Pancreas (tissue), 10 donors: ENCODE measurements at regions not wholly inside any gene's neighbourhood (a gene's known extent, or its start where the extent isn't known, plus 50 kb on each side); places are given as distances from the start of the nearest gene placed in this dataset.

ENCODE experiments used
- ATAC-seq, 4 donors: fragments of 200-7000 bp; cut with Tn5 transposase; one replicate each; pipeline versions ENCODE4 v1.8.0 to v1.9.1; 2020; ENCODE audit warnings: mild to moderate bottlenecking in 4 of 4, moderate library complexity in 4 of 4
- DNase-seq, 6 donors: peaks; one replicate each; pipeline ENCODE4 v3.0.0-alpha.2; 2020
- FAIRE-seq: peaks from 2 replicates; lab custom pipeline; 2012; peaks lifted over from hg19 to GRCh38; lab: Jason Lieb, UNC
- H3K27ac ChIP-seq, 4 donors: fragments of 200-600 bp; sonication (generic); 1 replicate in 3 of 4; 2 replicates in 1 of 4; pipeline versions ENCODE4 v1.5.0 to v1.8.0; 2020
- H3K27me3 ChIP-seq, 4 donors: fragments of 200-600 bp; one replicate each; pipeline ENCODE4 v1.8.0; 2021
- H3K36me3 ChIP-seq, 3 donors: fragments of 200-600 bp; sonication (generic) in 1 of 3; one replicate each; pipeline versions ENCODE4 v1.5.0 to v1.8.0; 2020 to 2021
- H3K4me1 ChIP-seq, 3 donors: fragments of 200-600 bp; one replicate each; pipeline ENCODE4 v1.8.0; 2021
- H3K4me3 ChIP-seq, 4 donors: fragments of 200-600 bp; sonication (generic) in 2 of 4; one replicate each; pipeline versions ENCODE4 v1.5.0 to v1.8.0; 2020 to 2021
- H3K9me3 ChIP-seq, 4 donors: fragments of 200-600 bp; one replicate each; pipeline ENCODE4 v1.8.0; 2021
- WGBS, 2 donors: extraction: QIAGEN DNeasy Blood & Tissue Kit; methylation state at CpG; one replicate each; pipeline ENCODE4 v1.1.7; 2013; 5-methylcytosine and 5-hydroxymethylcytosine counted together
- intact Hi-C, 3 donors: fragments of 100-400 bp; cut with DNase I; formaldehyde crosslinking; loops; one replicate each; pipeline versions ENCODE4 v1.11.1 to v1.14.2; 2022
- TF ChIP-seq, protein P1 (sequence below), 4 donors: fragments of 200-600 bp; sonication (generic) in 3 of 4; IDR thresholded peaks; one replicate each; pipeline versions ENCODE4 v1.5.0 to v1.8.0; 2021; ENCODE audit warnings: antibody characterized with exemption in 4 of 4
- donor health status: healthy with polysubstance abuse.
- donor health status: DM: no; HTN: no; CAD: no; lungs with moderate emphysema.
- donor health status: DM: no; HTN: no; CAD: no.
- donor health status: control.
- donor health status: control.
- donor health status: Bipolar disorder and iron deficiency.
- donor health status: DM: yes; HTN: yes; CAD: no.
- donor health status: DM: no; HTN: no; CAD: no.
- donor health status: DM: no; HTN: no; CAD: no.
- donor health status: DM: yes; HTN: yes; CAD: no.

DNA sequence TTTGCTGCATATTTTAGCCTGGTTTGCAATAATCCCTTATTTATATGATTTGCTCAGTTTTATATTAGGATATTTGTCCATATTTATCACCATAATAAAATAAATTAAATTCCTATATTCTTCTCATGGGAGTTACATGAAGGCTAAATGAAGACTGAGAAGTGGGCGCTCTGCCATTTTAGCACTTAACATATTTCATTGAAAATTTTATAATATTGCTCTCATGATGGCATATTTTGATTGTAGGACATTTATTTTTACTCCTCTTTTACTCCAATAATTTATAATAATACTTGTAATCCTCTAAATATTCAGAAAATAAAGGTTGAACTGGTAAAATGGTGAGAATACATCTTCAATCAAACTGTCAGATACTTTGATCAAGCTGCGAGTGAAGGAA is 99.8 kb upstream of the SEMA3A start:
- no peak for DNase-seq
- H3K4me1 ChIP-seq = no peaks in the 10 kb centered on the region
- intact Hi-C loops = no loop called here
- no peak overlapping the region for H3K27ac ChIP-seq
- no peaks in the 10 kb centered on the region for H3K27me3 ChIP-seq
- H3K9me3 ChIP-seq = no peaks in the 10 kb centered on the region
- no peaks in the 10 kb centered on the region for H3K36me3 ChIP-seq
- no peak for FAIRE-seq
- 94 to 95% methylated on average over 2 of the region's 2 CpGs for WGBS, 2 donors
- no peak overlapping the region for H3K4me3 ChIP-seq
- ATAC-seq = no peak
- TF ChIP-seq, protein P1, sequence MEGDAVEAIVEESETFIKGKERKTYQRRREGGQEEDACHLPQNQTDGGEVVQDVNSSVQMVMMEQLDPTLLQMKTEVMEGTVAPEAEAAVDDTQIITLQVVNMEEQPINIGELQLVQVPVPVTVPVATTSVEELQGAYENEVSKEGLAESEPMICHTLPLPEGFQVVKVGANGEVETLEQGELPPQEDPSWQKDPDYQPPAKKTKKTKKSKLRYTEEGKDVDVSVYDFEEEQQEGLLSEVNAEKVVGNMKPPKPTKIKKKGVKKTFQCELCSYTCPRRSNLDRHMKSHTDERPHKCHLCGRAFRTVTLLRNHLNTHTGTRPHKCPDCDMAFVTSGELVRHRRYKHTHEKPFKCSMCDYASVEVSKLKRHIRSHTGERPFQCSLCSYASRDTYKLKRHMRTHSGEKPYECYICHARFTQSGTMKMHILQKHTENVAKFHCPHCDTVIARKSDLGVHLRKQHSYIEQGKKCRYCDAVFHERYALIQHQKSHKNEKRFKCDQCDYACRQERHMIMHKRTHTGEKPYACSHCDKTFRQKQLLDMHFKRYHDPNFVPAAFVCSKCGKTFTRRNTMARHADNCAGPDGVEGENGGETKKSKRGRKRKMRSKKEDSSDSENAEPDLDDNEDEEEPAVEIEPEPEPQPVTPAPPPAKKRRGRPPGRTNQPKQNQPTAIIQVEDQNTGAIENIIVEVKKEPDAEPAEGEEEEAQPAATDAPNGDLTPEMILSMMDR (IDR thresholded peaks at IDR 0.05) = no peak

DNA sequence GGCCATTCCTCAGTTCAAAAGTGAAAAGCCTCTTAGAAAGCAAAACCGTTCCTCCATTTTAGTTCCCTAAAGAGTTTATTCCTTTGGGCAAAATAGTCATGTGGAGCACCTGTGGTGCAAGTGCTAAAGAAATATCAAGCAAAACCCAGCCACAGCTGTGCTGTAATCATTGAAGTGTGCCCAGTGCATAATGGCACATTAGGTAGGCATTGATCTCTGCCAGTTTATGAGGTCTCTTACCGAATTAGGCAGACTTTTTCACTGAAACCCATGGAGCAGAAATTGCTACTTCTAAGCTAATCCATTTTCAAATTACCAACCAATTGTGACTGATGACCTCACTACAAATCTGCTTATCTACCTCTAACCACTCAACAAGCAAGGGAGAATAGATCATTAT is 97.2 kb upstream of the SEMA3A start:
- no peak overlapping the region for H3K4me3 ChIP-seq
- TF ChIP-seq, protein P1 (IDR thresholded peaks at IDR 0.05) = no peak
- no peak overlapping the region for H3K27ac ChIP-seq
- ATAC-seq (no peak), DNase-seq (no peak), FAIRE-seq (no peak)
- no peaks in the 10 kb centered on the region for H3K36me3 ChIP-seq
- no peaks in the 10 kb centered on the region for H3K9me3 ChIP-seq
- intact Hi-C loops = no loop called here
- H3K27me3 ChIP-seq = no peaks in the 10 kb centered on the region
- 50% methylated on average over 2 of the region's 2 CpGs for WGBS, 2 donors
- no peaks in the 10 kb centered on the region for H3K4me1 ChIP-seq

DNA sequence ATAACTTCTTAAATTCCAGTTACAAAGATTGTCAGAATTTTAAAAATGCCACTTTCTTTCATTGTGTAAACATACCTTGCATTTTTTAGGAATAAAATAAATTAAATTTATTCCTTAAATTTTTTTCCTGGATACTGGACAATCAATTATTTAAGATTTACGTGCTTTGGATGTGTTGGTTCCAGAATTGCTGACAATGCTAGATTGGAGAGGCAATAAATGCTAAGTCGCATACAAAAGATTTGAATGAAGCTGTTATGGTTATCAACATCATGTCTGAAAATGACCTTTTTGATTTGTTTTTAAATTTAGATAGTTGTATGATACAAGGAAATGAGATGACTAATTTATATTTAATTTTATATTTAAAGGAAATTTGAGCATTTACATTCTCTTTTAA is 89.2 kb upstream of the SEMA3A start:
- WGBS, 2 donors = 83 to 84% methylated on average over 2 of the region's 2 CpGs
- intact Hi-C loops = no loop called here
- no peak overlapping the region for H3K27ac ChIP-seq
- DNase-seq (no peak), FAIRE-seq (no peak), ATAC-seq (no peak)
- H3K36me3 ChIP-seq = no peaks in the 10 kb centered on the region
- no peaks in the 10 kb centered on the region for H3K27me3 ChIP-seq
- TF ChIP-seq, protein P1 (IDR thresholded peaks at IDR 0.05) = no peak
- H3K4me1 ChIP-seq = no peaks in the 10 kb centered on the region
- H3K4me3 ChIP-seq = no peak overlapping the region
- no peaks in the 10 kb centered on the region for H3K9me3 ChIP-seq

DNA sequence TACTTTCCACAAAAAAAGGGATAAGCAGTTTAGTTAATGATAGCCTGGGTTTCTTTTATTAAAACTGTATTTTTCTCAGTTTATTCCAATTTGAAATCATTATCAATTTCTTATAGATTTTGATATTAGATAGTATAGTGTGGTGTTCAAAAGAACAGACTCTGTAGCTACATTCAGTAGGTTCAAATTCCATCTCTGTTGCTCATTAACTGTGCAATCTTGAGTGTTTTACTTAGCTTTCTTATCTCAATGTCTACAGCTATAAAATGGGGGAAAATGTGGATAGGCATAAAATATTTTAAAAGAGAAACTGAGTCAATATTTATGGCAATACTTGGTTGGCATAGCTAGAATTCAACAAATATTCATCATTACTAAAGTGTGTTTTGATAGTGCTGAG is 86.9 kb upstream of the SEMA3A start:
- Histone ChIP-seq H3K4me3 (no peak overlapping the region), H3K36me3 (no peaks in the 10 kb centered on the region), H3K27ac (no peak overlapping the region), H3K27me3 (no peaks in the 10 kb centered on the region), H3K9me3 (no peaks in the 10 kb centered on the region), H3K4me1 (no peaks in the 10 kb centered on the region)
- no peak for FAIRE-seq
- intact Hi-C loops = no loop called here
- no peak for ATAC-seq
- DNase-seq = no peak
- TF ChIP-seq, protein P1 (IDR thresholded peaks at IDR 0.05) = no peak

DNA sequence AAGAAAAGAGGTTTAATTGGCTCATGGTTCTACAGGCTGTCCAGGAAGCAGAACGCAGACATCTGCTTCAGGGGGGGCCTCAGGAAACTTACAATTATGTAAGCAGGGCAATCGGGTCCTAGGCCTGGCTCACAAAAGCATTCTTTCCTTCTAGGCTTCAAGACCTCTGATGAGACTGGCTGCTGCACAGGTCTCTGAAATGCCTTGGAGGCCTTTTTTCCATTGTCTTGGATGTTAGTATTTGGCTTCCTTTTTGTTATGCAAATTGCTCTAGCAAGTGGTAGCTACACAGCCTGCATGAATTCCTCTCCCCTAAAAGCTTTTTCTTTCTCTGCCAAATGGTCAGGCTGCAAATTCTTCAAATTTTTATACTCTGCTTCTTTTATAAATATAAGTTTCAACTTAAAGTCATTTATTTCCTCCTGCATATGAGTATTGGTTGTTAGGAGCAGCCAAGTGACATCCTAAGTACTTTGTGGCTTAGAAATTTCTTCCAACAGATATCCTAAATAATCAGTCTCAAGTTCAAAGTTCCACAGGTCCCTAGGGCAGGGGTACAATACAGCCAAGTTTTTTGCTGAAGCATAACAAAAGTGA is 83.1 kb upstream of the SEMA3A start:
- intact Hi-C loops = no loop called here
- FAIRE-seq (no peak), ATAC-seq (no peak), DNase-seq (no peak)
- Histone ChIP-seq H3K4me1 (no peaks in the 10 kb centered on the region), H3K4me3 (no peak overlapping the region), H3K27ac (no peak overlapping the region), H3K36me3 (no peaks in the 10 kb centered on the region), H3K27me3 (no peaks in the 10 kb centered on the region), H3K9me3 (no peaks in the 10 kb centered on the region)
- TF ChIP-seq, protein P1 (IDR thresholded peaks at IDR 0.05) = no peak
- 59 to 62% methylated on average over 2 of the region's 2 CpGs for WGBS, 2 donors
